Fibroblast of villous mesenchyme (primary cell): ENCODE measurements at regions not wholly inside any gene's neighbourhood (a gene's known extent, or its start where the extent isn't known, plus 50 kb on each side); places are given as distances from the start of the nearest gene placed in this dataset.
"Not testable (repeated sequence)": the region's sequence is repeated elsewhere in the genome, so short reads cannot be mapped to it uniquely, and the experiment has no call there.

Experiments
- DNase-seq: peaks from one replicate; pipeline ENCODE4 v3.0.0-alpha.2; 2010; ENCODE audit warnings: low read depth
- H3K4me3 ChIP-seq: 2 replicates; pipeline ENCODE4 v1.5.1; 2011; ENCODE audit warnings: low read depth, mild to moderate bottlenecking, low read length
- CTCF ChIP-seq: IDR thresholded peaks from 2 replicates; pipeline ENCODE4 v1.5.1; 2012; ENCODE audit warnings: low read depth, mild to moderate bottlenecking, low read length; ENCODE audit not compliant: insufficient read depth

DNA sequence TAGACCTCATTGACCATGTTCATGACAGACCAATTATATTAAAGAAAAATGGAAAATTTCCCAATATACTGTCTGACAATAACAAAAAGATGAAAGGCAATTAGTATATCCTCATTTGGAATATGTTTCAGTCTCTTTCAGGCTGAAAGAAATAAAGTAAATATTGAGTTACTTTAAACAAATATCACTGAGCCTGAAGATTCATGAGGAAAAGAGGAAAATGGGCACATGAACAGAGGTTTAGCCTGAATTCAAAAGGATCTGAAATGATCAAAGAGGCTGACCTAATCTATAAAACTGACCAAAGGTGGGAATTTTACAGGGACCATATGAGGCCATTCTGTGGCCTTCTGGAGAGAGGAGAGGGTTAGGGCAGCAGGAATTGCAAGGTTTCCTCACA, 771.5 kb upstream of the CDH18 start:
- DNase-seq, H3K4me3 ChIP-seq: not testable (repeated sequence)

- DNase-seq, H3K4me3 ChIP-seq: not testable (repeated sequence)
Measured at GRCh38 chr5:20752179-20752578, 764.2 kb upstream of the CDH18 start.

- not testable (repeated sequence) for DNase-seq, H3K4me3 ChIP-seq
Measured at GRCh38 chr5:20735715-20736114, 747.7 kb upstream of the CDH18 start.

DNA sequence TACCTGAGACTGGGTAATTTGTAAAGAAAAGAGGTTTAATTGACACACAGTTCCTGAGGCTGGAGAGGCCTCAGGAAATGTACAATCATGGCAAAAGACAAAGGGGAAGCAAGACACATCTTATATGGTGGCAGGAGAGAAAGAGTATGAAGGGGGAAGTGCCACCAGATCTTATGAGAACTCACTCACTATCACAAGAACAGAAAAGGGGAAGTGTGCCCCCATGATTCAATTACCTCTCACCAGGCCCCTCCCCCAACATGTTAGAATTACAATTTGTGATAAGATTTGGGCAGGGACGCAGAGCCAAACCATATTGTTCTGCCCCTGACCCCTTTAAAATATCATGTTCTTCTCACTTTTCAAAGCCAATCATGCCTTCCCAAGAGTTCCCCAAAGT, 744.2 kb upstream of the CDH18 start:
- not testable (repeated sequence) for DNase-seq

GRCh38 chr5:20721286-20721685, 733.3 kb upstream of the CDH18 start:
- not testable (repeated sequence) for DNase-seq, H3K4me3 ChIP-seq

More for the DNA sequence above, 744.2 kb upstream of the CDH18 start:
- not testable (repeated sequence) for H3K4me3 ChIP-seq

GRCh38 chr5:20711520-20712155, 723.6 kb upstream of the CDH18 start:
- DNase-seq, H3K4me3 ChIP-seq: not testable (repeated sequence)

- DNase-seq, H3K4me3 ChIP-seq: not testable (repeated sequence)
Measured at GRCh38 chr5:20707634-20708033, 719.6 kb upstream of the CDH18 start.

DNA sequence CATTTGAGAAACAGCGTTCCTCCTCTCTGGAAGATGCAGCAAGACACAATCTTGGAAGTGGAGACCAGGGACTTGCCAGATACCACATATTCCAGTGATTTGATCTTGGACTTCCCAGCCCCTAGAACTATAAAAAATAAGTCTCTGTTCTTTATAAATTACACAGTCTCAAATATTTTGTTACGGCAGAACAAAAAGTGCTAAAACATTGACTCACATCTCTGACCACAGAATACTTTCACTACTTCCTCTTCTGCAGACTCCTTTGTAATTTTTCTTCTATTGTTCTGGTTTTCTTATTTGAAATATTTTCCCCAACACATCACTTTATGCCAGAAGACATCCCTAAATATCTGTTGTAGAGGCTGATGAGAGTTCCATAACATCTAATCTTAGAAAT, 706.1 kb upstream of the CDH18 start:
- TF ChIP-seq CTCF = no peak
- H3K4me3 ChIP-seq = no peak overlapping the region
- DNase-seq = no peak

GRCh38 chr5:20692913-20693312, 704.9 kb upstream of the CDH18 start:
- no peak overlapping the region for H3K4me3 ChIP-seq
- no peak for DNase-seq
- TF ChIP-seq CTCF = no peak

DNA sequence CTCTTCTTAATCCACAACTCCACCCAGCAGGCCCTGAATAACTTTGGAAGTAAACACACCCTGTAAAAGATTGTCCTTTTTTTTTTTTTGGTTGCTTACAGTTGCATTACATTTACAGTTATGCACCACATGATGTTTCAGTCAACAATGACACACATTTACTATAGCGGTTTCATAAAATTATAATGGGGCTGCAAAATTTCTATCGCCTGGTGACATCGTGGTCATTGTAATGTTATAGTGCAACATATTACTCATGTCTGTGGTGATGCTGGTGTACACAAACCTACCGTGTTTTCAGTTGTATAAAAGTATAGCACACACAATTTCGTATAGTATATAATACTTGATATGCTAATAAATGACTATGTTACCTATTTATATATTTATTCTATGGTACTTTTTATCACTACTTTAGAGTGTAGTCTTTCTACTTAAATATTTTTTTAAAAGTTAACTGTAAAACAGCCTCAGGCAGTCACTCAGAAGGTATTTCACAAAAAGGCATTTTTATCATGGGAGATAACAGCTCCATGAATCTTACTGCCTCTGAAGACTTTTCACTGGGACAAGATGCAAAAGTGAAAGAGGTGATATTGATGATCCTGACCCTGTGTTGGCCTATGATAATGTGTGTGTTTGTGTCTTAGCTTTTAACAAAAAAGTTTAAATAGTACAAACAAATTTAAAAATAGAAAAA, 695.4 kb upstream of the CDH18 start:
- no peak for DNase-seq
- TF ChIP-seq CTCF = no peak

More for the DNA sequence above, 695.4 kb upstream of the CDH18 start:
- no peak overlapping the region for H3K4me3 ChIP-seq
